ENCODE measurements at regions not wholly inside any gene's neighbourhood (a gene's known extent, or its start where the extent isn't known, plus 50 kb on each side); places are given as distances from the start of the nearest gene placed in this dataset.

GRCh38 chr10:101299211-101299610 lies 54.8 kb upstream of the BTRC start:
- no peak for DNase-seq

- no peak for DNase-seq
These were observed 52.7 kb upstream of the BTRC start for GRCh38 chr10:101301111-101301731.

DNA sequence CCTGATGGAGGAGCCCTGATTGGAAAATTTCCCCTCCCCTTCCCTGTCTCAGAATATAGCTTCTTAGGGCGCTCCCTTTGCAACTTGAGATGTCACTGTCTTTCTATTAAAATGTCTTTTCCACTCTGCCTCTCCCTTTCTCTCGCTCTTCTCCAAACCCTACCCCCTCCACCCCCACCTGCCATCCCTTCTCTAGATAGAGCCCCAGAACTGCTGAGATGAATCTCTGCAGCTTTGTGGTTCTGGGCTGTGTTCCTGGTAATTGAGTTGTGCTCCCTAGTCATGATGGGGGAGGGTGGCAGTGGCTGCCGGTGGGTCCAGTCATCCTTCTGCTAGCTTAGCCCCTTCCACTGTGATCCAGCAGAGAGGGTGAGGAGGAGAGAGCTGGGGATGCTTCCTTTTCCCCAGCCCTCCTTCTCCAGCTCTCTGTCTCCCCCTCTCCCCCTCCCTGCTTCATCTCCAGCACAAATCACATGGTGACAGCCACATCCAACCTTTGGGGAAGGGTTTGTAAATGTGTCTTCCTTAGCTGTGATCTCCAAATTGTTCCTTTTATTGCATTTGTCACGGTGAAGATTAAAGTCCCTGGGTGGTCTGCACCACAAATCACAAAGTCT lies 50.8 kb upstream of the BTRC start:
- no peak for DNase-seq
